ENCODE measurements at regions not wholly inside any gene's neighbourhood (a gene's known extent, or its start where the extent isn't known, plus 50 kb on each side); places are given as distances from the start of the nearest gene placed in this dataset.

- Mint-ChIP-seq H3K36me3 (ENCODE audit: insufficient read depth in 1 of 3, low read depth in 3 of 3) (no peaks in the 10 kb centered on the region), H3K27me3 (ENCODE audit: low read depth) (peaks cover 11% of the 10 kb centered on the region), H3K27ac (no peak overlapping the region), H3K4me3 (no peak overlapping the region), H3K9me3 (no peaks in the 10 kb centered on the region; a peak in 1 of 5 replicates), H3K4me1 (peaks cover 5 to 10% of the 10 kb centered on the region in 2 experiments)
- Histone ChIP-seq H4K91ac (ENCODE audit: insufficient read length, low read depth, low read length) (no peak overlapping the region), H3K9ac (ENCODE audit: extremely low read depth, insufficient read length, low read length) (no peak overlapping the region), H2BK5ac (ENCODE audit: insufficient read length, low read length) (no peak overlapping the region), H3K9me3 (ENCODE audit: control insufficient read depth, low read depth, low read length) (no peaks in the 10 kb centered on the region), H3K18ac (ENCODE audit: insufficient read length, low read depth, low read length) (no peak overlapping the region), H4K5ac (ENCODE audit: insufficient read length, low read depth, low read length) (no peak overlapping the region), H3K79me1 (ENCODE audit: insufficient read depth, low read depth, low read length, poor library complexity, severe bottlenecking) (no peaks in the 10 kb centered on the region), H2BK12ac (ENCODE audit: insufficient read length, low read depth, low read length) (no peak overlapping the region), H3K27ac (ENCODE audit: insufficient read length, low read depth, low read length) (no peak overlapping the region), H3K79me2 (ENCODE audit: insufficient read depth, low read length) (no peaks in the 10 kb centered on the region), H4K8ac (replicated peaks; ENCODE audit: insufficient read length, low read depth, low read length) (no peak overlapping the region), H2AFZ (ENCODE audit: low read length) (no peak overlapping the region), H3K4ac (ENCODE audit: low read depth, low read length) (no peak overlapping the region), H2BK20ac (ENCODE audit: low read depth, low read length, poor library complexity, severe bottlenecking) (no peak overlapping the region), H3K14ac (ENCODE audit: insufficient read depth, low read length) (no peak overlapping the region), H3K4me1 (ENCODE audit: insufficient read depth, low read length) (no peaks in the 10 kb centered on the region), H3K56ac (ENCODE audit: insufficient read length, low read depth, low read length) (no peak overlapping the region), H2AK5ac (ENCODE audit: insufficient read length, low read length) (no peak overlapping the region), H3K27me3 (ENCODE audit: insufficient read depth, low read length) (no peaks in the 10 kb centered on the region; the same call in 1 of the 2 replicates), H3T11ph (ENCODE audit: low read length) (no peak overlapping the region), H3K23ac (ENCODE audit: insufficient read length, low read depth, low read length) (no peak overlapping the region), H2BK15ac (ENCODE audit: low read depth, low read length) (no peak overlapping the region), H3K4me2 (ENCODE audit: insufficient read depth, insufficient read length, low read length) (no peak overlapping the region), H4K20me1 (ENCODE audit: control insufficient read depth, insufficient read depth, insufficient read length) (no peaks in the 10 kb centered on the region), H3K23me2 (ENCODE audit: insufficient read length, low read depth, low read length, poor library complexity, severe bottlenecking) (no peaks in the 10 kb centered on the region), H2BK120ac (ENCODE audit: low read depth, low read length, poor library complexity, severe bottlenecking) (no peak overlapping the region)
- no CpG with 5 or more reads among the region's 7 CpGs for WGBS (ENCODE audit: extremely low coverage, insufficient read length, low lambda C conversion rate)
- DNase-seq, result no peak
- TF ChIP-seq, protein P1, sequence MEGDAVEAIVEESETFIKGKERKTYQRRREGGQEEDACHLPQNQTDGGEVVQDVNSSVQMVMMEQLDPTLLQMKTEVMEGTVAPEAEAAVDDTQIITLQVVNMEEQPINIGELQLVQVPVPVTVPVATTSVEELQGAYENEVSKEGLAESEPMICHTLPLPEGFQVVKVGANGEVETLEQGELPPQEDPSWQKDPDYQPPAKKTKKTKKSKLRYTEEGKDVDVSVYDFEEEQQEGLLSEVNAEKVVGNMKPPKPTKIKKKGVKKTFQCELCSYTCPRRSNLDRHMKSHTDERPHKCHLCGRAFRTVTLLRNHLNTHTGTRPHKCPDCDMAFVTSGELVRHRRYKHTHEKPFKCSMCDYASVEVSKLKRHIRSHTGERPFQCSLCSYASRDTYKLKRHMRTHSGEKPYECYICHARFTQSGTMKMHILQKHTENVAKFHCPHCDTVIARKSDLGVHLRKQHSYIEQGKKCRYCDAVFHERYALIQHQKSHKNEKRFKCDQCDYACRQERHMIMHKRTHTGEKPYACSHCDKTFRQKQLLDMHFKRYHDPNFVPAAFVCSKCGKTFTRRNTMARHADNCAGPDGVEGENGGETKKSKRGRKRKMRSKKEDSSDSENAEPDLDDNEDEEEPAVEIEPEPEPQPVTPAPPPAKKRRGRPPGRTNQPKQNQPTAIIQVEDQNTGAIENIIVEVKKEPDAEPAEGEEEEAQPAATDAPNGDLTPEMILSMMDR (conservative IDR thresholded peaks at IDR 0.05), result no peak
Measured at GRCh38 chr18:22064581-22064980, 104.8 kb upstream of the GATA6 start.

All from H9 (cell line).